ENCODE measurements at regions not wholly inside any gene's neighbourhood (a gene's known extent, or its start where the extent isn't known, plus 50 kb on each side); places are given as distances from the start of the nearest gene placed in this dataset.

DNA sequence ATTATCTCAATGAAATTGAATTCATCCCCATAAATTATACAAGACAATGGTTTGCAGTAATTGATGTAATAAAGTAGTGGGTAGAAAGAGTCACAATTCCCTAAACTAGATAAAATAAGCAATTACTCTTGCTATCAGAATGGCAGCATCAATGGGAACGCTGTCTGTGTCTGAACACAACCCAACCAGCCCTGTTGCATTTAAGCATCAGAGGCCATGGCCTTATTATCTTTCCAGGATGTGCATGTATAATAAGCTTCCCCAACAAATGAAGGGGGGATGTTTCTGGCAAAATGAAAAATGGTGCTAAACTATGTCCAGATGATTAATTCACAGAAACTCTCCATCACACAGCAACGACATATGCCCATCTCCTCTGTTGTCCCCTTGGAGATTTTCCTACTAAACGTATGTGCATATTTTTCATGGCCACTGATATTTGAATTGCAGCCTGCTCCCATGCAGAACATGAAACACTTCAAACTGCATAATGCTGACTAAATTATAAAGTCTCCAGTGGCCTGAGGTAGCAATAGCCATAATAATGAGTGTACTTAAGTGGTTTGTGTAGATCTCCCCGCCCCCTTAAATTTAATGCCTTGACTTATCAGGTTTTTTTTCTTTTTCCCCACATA, 306.9 kb upstream of the ADAMTS16 start:
- H3K4me3 ChIP-seq (ENCODE audit: low read length): no peak overlapping the region
- H3K27ac ChIP-seq (ENCODE audit: low read length): no peak overlapping the region
- no peak overlapping the region for H3K9ac ChIP-seq (ENCODE audit: low read length)
- no peaks in the 10 kb centered on the region for H3K36me3 ChIP-seq (ENCODE audit: control insufficient read depth, low read depth, low read length)
- H3K27me3 ChIP-seq (ENCODE audit: control insufficient read depth, insufficient read depth, low read length): no peaks in the 10 kb centered on the region
- H3K4me1 ChIP-seq (ENCODE audit: control insufficient read depth, low read depth, low read length): no peaks in the 10 kb centered on the region
- no peaks in the 10 kb centered on the region for H3K9me3 ChIP-seq (ENCODE audit: control insufficient read depth, low read depth, low read length)

DNA sequence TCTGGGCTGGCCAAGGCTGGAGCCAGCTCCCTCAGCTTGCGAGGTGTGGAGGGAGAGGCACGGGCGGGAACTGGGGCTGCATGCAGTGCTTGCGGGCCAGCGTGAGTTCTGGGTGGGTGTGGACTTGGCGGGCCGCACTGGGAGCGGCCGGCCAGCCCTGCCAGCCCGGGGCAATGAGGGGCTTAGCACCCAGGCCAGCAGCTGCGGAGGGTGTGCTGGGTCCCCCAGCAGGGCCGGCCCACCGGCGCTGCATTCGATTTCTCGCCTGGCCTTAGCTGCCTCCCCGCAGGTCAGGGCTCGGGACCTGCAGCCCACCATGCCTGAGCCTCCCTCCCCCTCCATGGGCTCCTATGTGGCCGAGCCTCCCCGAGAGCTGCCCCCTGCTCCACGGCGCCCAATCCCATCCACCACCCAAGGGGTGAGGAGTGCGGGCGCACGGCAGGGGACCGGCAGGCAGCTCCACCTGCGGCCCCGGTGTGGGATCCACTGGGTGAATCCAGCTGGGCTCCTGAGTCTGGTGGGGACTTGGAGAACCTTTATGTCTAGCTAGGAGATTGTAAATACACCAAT, 302.6 kb upstream of the ADAMTS16 start:
- H3K4me1 ChIP-seq (ENCODE audit: control insufficient read depth, low read depth, low read length): no peaks in the 10 kb centered on the region

DNA sequence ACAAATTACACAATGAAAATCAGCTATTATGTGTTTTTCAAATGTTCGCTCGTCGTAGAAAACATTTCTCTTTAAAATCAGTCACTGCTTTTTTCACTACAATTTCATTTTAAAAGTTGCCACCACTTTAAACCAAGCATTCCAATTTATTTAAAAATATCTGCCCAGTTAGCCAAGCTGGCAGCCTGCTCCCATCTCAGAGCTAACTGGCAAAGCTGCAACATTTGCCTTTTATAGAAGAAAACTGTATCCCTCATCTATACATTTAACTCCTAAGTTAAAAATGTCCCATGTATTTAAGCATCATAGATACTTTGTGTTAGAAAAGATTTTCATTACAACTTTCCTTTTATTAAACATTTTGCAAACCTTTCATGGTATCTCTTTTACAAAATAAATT, 294.9 kb upstream of the ADAMTS16 start:
- no peaks in the 10 kb centered on the region for H3K4me1 ChIP-seq (ENCODE audit: control insufficient read depth, low read depth, low read length)
- H3K27ac ChIP-seq (ENCODE audit: low read length): no peak overlapping the region
- no peak overlapping the region for H3K4me3 ChIP-seq (ENCODE audit: low read length)
- no peaks in the 10 kb centered on the region for H3K27me3 ChIP-seq (ENCODE audit: control insufficient read depth, insufficient read depth, low read length)
- no peak overlapping the region for H3K9ac ChIP-seq (ENCODE audit: low read length)
- H3K36me3 ChIP-seq (ENCODE audit: control insufficient read depth, low read depth, low read length): no peaks in the 10 kb centered on the region
- H3K9me3 ChIP-seq (ENCODE audit: control insufficient read depth, low read depth, low read length): no peaks in the 10 kb centered on the region

More for the DNA sequence above, 302.6 kb upstream of the ADAMTS16 start:
- H3K9ac ChIP-seq (ENCODE audit: low read length): no peak overlapping the region
- no peaks in the 10 kb centered on the region for H3K9me3 ChIP-seq (ENCODE audit: control insufficient read depth, low read depth, low read length)
- H3K27ac ChIP-seq (ENCODE audit: low read length): no peak overlapping the region
- no peak overlapping the region for H3K4me3 ChIP-seq (ENCODE audit: low read length)
- no peaks in the 10 kb centered on the region for H3K27me3 ChIP-seq (ENCODE audit: control insufficient read depth, insufficient read depth, low read length)
- no peaks in the 10 kb centered on the region for H3K36me3 ChIP-seq (ENCODE audit: control insufficient read depth, low read depth, low read length)

DNA sequence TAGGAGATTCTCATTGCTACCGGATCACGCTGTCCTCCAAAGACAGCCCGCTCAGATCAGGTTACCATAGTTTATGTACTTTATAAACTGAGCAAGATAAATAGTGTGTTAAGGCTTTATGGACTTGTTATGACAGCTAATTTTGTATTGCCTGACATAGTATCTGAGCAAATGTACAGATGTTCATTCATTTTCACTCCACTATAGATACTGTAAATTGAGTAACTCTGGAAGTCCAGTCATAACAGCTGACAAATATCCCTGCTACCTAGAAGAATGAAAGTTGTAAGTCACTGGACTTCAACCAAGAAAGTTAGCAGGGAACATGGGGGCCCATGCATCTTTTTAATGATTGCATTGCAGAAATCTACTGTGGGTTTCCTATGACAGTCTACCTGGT, 292.4 kb upstream of the ADAMTS16 start:
- Histone ChIP-seq H3K27ac (ENCODE audit: low read length) (no peak overlapping the region), H3K4me3 (ENCODE audit: low read length) (no peak overlapping the region), H3K36me3 (ENCODE audit: control insufficient read depth, low read depth, low read length) (no peaks in the 10 kb centered on the region), H3K4me1 (ENCODE audit: control insufficient read depth, low read depth, low read length) (no peaks in the 10 kb centered on the region), H3K9ac (ENCODE audit: low read length) (no peak overlapping the region), H3K9me3 (ENCODE audit: control insufficient read depth, low read depth, low read length) (no peaks in the 10 kb centered on the region), H3K27me3 (ENCODE audit: control insufficient read depth, insufficient read depth, low read length) (no peaks in the 10 kb centered on the region)

DNA sequence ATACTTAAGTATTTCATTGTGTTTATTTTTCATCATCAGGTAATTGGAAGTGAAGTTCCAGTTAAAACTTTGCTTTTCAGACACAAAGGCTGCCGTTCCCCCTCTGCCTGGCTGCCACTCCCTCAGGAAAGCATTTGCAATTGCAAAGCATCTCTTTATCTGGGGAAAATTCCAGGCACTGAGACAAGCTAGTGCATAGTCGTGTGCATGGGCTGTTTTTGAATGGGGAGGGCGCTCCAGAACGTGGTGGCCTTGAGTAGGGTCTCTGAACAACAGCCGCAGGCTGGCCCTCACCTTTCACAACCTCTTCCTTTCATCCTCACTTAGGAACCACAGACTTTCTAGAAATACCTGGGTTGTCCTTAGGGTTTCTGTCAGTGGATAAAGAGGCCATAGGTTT, 285.1 kb upstream of the ADAMTS16 start:
- Histone ChIP-seq H3K36me3 (ENCODE audit: control insufficient read depth, low read depth, low read length) (no peaks in the 10 kb centered on the region), H3K4me1 (ENCODE audit: control insufficient read depth, low read depth, low read length) (peaks cover 12% of the 10 kb centered on the region), H3K9ac (ENCODE audit: low read length) (no peak overlapping the region), H3K27me3 (ENCODE audit: control insufficient read depth, insufficient read depth, low read length) (no peaks in the 10 kb centered on the region), H3K27ac (ENCODE audit: low read length) (no peak overlapping the region), H3K4me3 (ENCODE audit: low read length) (no peak overlapping the region), H3K9me3 (ENCODE audit: control insufficient read depth, low read depth, low read length) (no peaks in the 10 kb centered on the region)

DNA sequence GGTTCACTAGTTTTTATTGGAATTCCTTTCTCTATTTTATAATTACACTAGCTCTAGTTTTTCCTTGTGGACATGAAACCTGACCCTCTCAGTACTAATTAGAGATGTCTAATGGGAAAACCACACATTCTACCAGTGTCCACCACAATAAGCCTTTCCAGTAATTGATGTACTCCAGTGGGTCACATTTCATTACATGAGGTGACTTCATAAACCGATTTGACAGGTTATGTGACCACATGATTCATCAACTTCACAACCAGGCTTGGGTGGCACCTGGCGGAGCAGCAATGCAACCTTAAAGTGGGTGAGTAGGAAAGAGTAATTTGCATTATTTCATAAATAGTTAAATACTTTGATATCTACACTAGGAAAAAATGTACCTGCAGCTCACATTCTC, 284.2 kb upstream of the ADAMTS16 start:
- Histone ChIP-seq H3K27me3 (ENCODE audit: control insufficient read depth, insufficient read depth, low read length) (no peaks in the 10 kb centered on the region), H3K9ac (ENCODE audit: low read length) (no peak overlapping the region), H3K36me3 (ENCODE audit: control insufficient read depth, low read depth, low read length) (no peaks in the 10 kb centered on the region), H3K4me1 (ENCODE audit: control insufficient read depth, low read depth, low read length) (peaks cover 12% of the 10 kb centered on the region), H3K27ac (ENCODE audit: low read length) (no peak overlapping the region), H3K4me3 (ENCODE audit: low read length) (no peak overlapping the region), H3K9me3 (ENCODE audit: control insufficient read depth, low read depth, low read length) (no peaks in the 10 kb centered on the region)

DNA sequence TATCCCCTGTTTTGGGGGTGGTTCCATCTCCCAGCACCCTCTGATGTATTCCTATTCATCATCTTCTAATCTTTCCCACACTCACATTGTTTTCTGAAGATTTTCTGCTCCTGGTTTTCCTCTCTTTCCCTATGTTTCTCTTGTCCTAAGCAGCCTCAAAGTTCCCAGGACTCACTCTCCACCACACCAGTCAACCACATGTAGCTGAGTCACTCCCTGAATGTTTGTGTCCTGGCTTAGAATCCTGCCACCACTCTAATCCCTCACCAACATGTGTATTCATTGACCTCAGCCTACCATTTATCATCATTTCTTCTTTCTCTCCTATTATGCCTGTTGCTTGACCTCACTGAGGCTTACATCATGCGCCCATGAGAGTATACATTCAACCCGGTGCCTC, 282.4 kb upstream of the ADAMTS16 start:
- no peaks in the 10 kb centered on the region for H3K27me3 ChIP-seq (ENCODE audit: control insufficient read depth, insufficient read depth, low read length)
- H3K9me3 ChIP-seq (ENCODE audit: control insufficient read depth, low read depth, low read length): no peaks in the 10 kb centered on the region
- no peak overlapping the region for H3K4me3 ChIP-seq (ENCODE audit: low read length)
- H3K27ac ChIP-seq (ENCODE audit: low read length): no peak overlapping the region
- no peak overlapping the region for H3K9ac ChIP-seq (ENCODE audit: low read length)
- peaks cover 12% of the 10 kb centered on the region for H3K4me1 ChIP-seq (ENCODE audit: control insufficient read depth, low read depth, low read length)
- H3K36me3 ChIP-seq (ENCODE audit: control insufficient read depth, low read depth, low read length): no peaks in the 10 kb centered on the region

DNA sequence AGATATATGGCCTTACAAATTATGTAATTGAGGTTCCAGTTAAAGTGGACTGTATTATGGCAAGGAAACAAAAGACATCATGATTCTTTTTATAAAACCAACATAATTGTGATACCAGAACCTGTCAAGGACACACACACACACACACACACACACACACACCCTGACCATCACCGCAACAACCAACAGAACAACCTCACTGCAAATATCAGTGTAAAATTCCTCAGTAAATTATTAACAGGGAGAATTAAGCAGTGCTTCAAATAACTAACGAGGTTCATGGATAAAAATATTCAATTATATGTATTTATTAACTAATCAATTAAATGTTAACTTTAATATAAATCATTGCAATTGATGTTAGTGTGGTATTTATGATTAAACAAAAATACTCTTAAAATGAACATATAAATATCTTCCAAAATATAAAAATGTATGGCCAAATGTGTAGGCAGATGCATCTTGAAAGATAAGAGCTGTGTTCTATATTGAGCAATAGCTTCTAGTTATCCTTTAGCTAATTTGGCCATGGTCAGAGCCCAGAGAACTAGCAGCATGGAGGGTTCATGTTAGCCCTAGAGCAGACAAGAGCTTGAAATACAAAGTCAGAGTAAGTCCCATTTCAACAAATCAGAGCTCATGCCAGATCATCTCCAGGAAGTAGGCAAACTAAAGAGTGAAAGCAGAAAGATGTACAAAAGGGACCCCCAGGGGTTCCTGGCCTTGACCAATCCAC, 280.5 kb upstream of the ADAMTS16 start:
- no peaks in the 10 kb centered on the region for H3K27me3 ChIP-seq (ENCODE audit: control insufficient read depth, insufficient read depth, low read length)
- H3K36me3 ChIP-seq (ENCODE audit: control insufficient read depth, low read depth, low read length): no peaks in the 10 kb centered on the region
- peaks cover 9% of the 10 kb centered on the region for H3K4me1 ChIP-seq (ENCODE audit: control insufficient read depth, low read depth, low read length)
- H3K9me3 ChIP-seq (ENCODE audit: control insufficient read depth, low read depth, low read length): no peaks in the 10 kb centered on the region
- no peak overlapping the region for H3K27ac ChIP-seq (ENCODE audit: low read length)
- H3K9ac ChIP-seq (ENCODE audit: low read length): no peak overlapping the region
- H3K4me3 ChIP-seq (ENCODE audit: low read length): no peak overlapping the region

DNA sequence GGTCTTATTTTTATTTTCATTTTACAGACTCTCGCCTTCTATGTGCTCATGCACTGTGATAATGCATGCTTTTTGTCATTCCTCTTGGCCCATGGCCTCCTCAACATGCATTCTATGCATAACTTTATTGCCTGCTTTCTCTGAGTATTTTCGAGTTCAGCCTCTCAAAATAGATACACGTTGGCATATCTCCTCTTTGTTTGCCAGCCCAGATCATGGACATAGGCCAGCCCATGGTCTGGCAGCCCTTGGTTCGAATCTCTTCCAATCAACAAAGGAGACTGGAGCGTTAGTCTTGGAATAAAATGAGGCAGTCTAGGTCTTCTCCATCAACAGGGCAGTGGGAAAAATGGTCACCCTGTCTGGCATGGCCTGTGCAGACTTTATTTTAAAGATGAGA, 279.5 kb upstream of the ADAMTS16 start:
- Histone ChIP-seq H3K27ac (ENCODE audit: low read length) (no peak overlapping the region), H3K9ac (ENCODE audit: low read length) (no peak overlapping the region), H3K4me3 (ENCODE audit: low read length) (no peak overlapping the region), H3K36me3 (ENCODE audit: control insufficient read depth, low read depth, low read length) (no peaks in the 10 kb centered on the region), H3K4me1 (ENCODE audit: control insufficient read depth, low read depth, low read length) (no peaks in the 10 kb centered on the region), H3K27me3 (ENCODE audit: control insufficient read depth, insufficient read depth, low read length) (no peaks in the 10 kb centered on the region), H3K9me3 (ENCODE audit: control insufficient read depth, low read depth, low read length) (no peaks in the 10 kb centered on the region)

DNA sequence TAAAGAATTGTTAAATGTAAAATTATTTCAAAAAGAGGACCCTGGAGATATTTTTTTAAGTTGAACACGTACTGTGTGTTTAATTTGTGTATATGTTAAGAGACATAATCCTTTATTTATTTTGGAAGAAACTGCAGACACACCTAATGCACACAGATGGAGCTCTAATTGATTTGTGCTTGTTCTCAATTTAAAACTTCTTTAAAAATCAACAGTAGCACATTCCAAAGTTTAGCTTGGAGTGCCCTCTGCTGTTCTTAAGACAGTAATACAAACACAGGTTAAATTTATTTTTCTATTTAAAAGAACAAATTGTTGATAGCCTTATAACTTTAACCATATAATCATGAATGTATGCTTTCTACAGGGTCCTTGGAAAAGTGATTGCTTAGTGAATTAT, 277.6 kb upstream of the ADAMTS16 start:
- Histone ChIP-seq H3K36me3 (ENCODE audit: control insufficient read depth, low read depth, low read length) (no peaks in the 10 kb centered on the region), H3K4me1 (ENCODE audit: control insufficient read depth, low read depth, low read length) (no peaks in the 10 kb centered on the region), H3K27me3 (ENCODE audit: control insufficient read depth, insufficient read depth, low read length) (no peaks in the 10 kb centered on the region)

DNA sequence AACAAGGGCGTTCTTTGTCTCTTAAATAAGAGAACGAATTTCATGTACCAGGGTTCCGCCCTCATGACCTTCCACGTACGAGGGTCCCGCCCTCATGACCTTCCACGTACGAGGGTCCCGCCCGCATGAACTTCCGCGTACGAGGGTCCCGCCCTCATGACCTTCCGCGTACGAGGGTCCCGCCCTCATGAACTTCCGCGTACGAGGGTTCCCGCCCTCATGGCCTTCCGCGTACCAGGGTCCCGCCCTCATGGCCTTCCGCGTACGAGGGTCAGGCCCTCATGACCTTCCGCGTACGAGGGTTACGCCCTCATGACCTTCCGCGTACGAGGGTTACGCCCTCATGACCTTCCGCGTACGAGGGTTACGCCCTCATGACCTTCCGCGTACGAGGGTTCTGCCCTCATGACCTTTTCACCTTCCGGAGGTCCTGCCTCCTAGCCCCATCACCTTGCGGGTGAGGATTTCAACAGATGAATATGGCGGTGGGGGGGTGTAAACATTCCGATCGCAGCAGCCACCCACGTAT, 273.9 kb upstream of the ADAMTS16 start:
- Histone ChIP-seq H3K4me1 (ENCODE audit: control insufficient read depth, low read depth, low read length) (no peaks in the 10 kb centered on the region), H3K27ac (ENCODE audit: low read length) (no peak overlapping the region), H3K36me3 (ENCODE audit: control insufficient read depth, low read depth, low read length) (no peaks in the 10 kb centered on the region), H3K9ac (ENCODE audit: low read length) (no peak overlapping the region), H3K9me3 (ENCODE audit: control insufficient read depth, low read depth, low read length) (no peaks in the 10 kb centered on the region), H3K27me3 (ENCODE audit: control insufficient read depth, insufficient read depth, low read length) (no peaks in the 10 kb centered on the region), H3K4me3 (ENCODE audit: low read length) (no peak overlapping the region)

More for the DNA sequence above, 277.6 kb upstream of the ADAMTS16 start:
- no peak overlapping the region for H3K4me3 ChIP-seq (ENCODE audit: low read length)
- H3K9me3 ChIP-seq (ENCODE audit: control insufficient read depth, low read depth, low read length): no peaks in the 10 kb centered on the region
- no peak overlapping the region for H3K27ac ChIP-seq (ENCODE audit: low read length)
- H3K9ac ChIP-seq (ENCODE audit: low read length): no peak overlapping the region
